GM23338 (cell line): ENCODE measurements at regions not wholly inside any gene's neighbourhood (a gene's known extent, or its start where the extent isn't known, plus 50 kb on each side); places are given as distances from the start of the nearest gene placed in this dataset.

Experiments
- ATAC-seq: fragments of 200-7000 bp; cut with Tn5 transposase; 3 replicates; pipeline ENCODE4 v1.9.1; 2020
- DNase-seq: peaks from one replicate; pipeline ENCODE4 v3.0.0-alpha.2; 2015; ENCODE audit warnings: low spot score
- H2AFZ ChIP-seq: fragments of 200-600 bp; sonication (generic); 2 replicates; pipeline ENCODE4 v1.8.0; 2016; ENCODE audit warnings: antibody characterized with exemption, mild to moderate bottlenecking, moderate library complexity
- H3F3A ChIP-seq: fragments of 200-600 bp; sonication (generic); replicated peaks from 2 replicates; pipeline ENCODE4 v1.8.0; 2017; ENCODE audit warnings: antibody characterized with exemption, mixed run types, low read depth
- H3K27ac ChIP-seq: fragments of 200-600 bp; sonication (generic); 2 replicates; pipeline ENCODE4 v1.6.1; 2016; ENCODE audit warnings: low read depth
- H3K27me3 ChIP-seq: fragments of 200-600 bp; sonication (generic); 2 replicates; pipeline ENCODE4 v1.8.0; 2016; ENCODE audit warnings: mild to moderate bottlenecking, mixed run types, moderate library complexity; ENCODE audit not compliant: insufficient read depth
- H3K36me3 ChIP-seq: fragments of 200-600 bp; sonication (generic); 2 replicates; pipeline ENCODE4 v1.8.0; 2016; ENCODE audit warnings: mild to moderate bottlenecking; ENCODE audit not compliant: insufficient read depth
- H3K4me1 ChIP-seq: fragments of 200-600 bp; sonication (generic); 2 replicates; pipeline ENCODE4 v1.8.0; 2016; ENCODE audit warnings: mild to moderate bottlenecking, moderate library complexity; ENCODE audit not compliant: insufficient read depth
- H3K4me2 ChIP-seq: fragments of 200-600 bp; sonication (generic); 2 replicates; pipeline ENCODE4 v1.7.1; 2017; ENCODE audit warnings: mixed run types
- H3K4me3 ChIP-seq: fragments of 200-600 bp; sonication (generic); 2 replicates; pipeline ENCODE4 v1.6.1; 2016; ENCODE audit warnings: mixed run types
- H3K79me2 ChIP-seq: fragments of 200-600 bp; sonication (generic); replicated peaks from 2 replicates; pipeline ENCODE4 v1.8.0; 2017; ENCODE audit warnings: mild to moderate bottlenecking; ENCODE audit not compliant: insufficient read depth
- H3K9me2 ChIP-seq: fragments of 200-600 bp; sonication (generic); 2 replicates; pipeline ENCODE4 v1.8.0; 2017; ENCODE audit not compliant: insufficient read depth
- H4K20me1 ChIP-seq: fragments of 200-600 bp; sonication (generic); replicated peaks from 2 replicates; pipeline ENCODE4 v1.8.0; 2017; ENCODE audit warnings: mild to moderate bottlenecking; ENCODE audit not compliant: insufficient read depth
- H3K27ac Mint-ChIP-seq: 2 replicates; pipeline ENCODE4 v1.8.0; 2020; ENCODE audit warnings: inconsistent platforms, mild to moderate bottlenecking, moderate library complexity, mixed read lengths
- H3K27me3 Mint-ChIP-seq: 3 replicates; pipeline ENCODE4 v1.8.0; 2022; ENCODE audit warnings: low read depth, mild to moderate bottlenecking, moderate library complexity, mixed read lengths, inconsistent platforms; ENCODE audit not compliant: insufficient read depth, poor library complexity
- H3K36me3 Mint-ChIP-seq: 3 replicates; pipeline ENCODE4 v1.8.0; 2021; ENCODE audit warnings: low read depth, mild to moderate bottlenecking, inconsistent platforms, moderate library complexity, mixed read lengths
- H3K4me1 Mint-ChIP-seq: 3 replicates; pipeline ENCODE4 v1.8.0; 2020; ENCODE audit warnings: mild to moderate bottlenecking, inconsistent platforms, mixed read lengths
- H3K4me3 Mint-ChIP-seq: 3 replicates; pipeline ENCODE4 v1.8.0; 2021; ENCODE audit warnings: moderate library complexity, mild to moderate bottlenecking, inconsistent platforms, mixed read lengths
- H3K9me3 Mint-ChIP-seq: 3 replicates; pipeline ENCODE4 v1.8.0; 2020; ENCODE audit warnings: moderate library complexity, mild to moderate bottlenecking, inconsistent platforms, mixed read lengths
- EZH2 ChIP-seq: fragments of 200-600 bp; sonication (generic); IDR thresholded peaks from one replicate; pipeline ENCODE4 v1.8.0; 2017; ENCODE audit warnings: antibody characterized with exemption, mild to moderate bottlenecking, low read depth; ENCODE audit not compliant: unreplicated experiment
- EZH2phosphoT487 ChIP-seq: fragments of 200-600 bp; sonication (generic); IDR thresholded peaks from one replicate; pipeline ENCODE4 v1.8.1; 2018; ENCODE audit warnings: antibody characterized with exemption; ENCODE audit not compliant: unreplicated experiment
- JUNB ChIP-seq: IDR thresholded peaks from one replicate; pipeline ENCODE4 v1.6.1; 2016; ENCODE audit warnings: antibody characterized with exemption; ENCODE audit not compliant: unreplicated experiment
- POLR2AphosphoS5 ChIP-seq: IDR thresholded peaks from 2 replicates; pipeline ENCODE4 v1.6.1; 2016; ENCODE audit warnings: antibody characterized with exemption, low read depth
- ZNF114 ChIP-seq: fragments of 250-450 bp; sonication (Bioruptor Pico); IDR thresholded peaks from 2 replicates; pipeline ENCODE4 v1.5.0; 2020; ENCODE audit warnings: mild to moderate bottlenecking, moderate library complexity
- TF ChIP-seq, protein P1 (sequence below), 2 experiments: fragments of 200-600 bp in 1 of 2; sonication (generic) in 1 of 2; conservative IDR thresholded peaks; 2 replicates each; pipeline versions ENCODE4 v1.5.1 to v1.6.1; 2016 to 2017; ENCODE audit warnings: antibody characterized with exemption in 2 of 2, low read depth in 2 of 2, mild to moderate bottlenecking in 2 of 2, moderate library complexity in 1 of 2
- TF ChIP-seq, protein P2 (sequence below): IDR thresholded peaks from 2 replicates; pipeline ENCODE4 v1.6.1; 2016; ENCODE audit warnings: antibody characterized with exemption
- TF ChIP-seq, protein P3 (sequence below): IDR thresholded peaks from one replicate; pipeline ENCODE4 v1.6.1; 2018; ENCODE audit warnings: antibody characterized with exemption; ENCODE audit not compliant: unreplicated experiment
- TF ChIP-seq, protein P4 (sequence below): fragments of 250-450 bp; sonication (Bioruptor Pico); IDR thresholded peaks from 2 replicates; pipeline ENCODE4 v1.5.0; 2020; ENCODE audit warnings: mild to moderate bottlenecking, moderate library complexity

DNA sequence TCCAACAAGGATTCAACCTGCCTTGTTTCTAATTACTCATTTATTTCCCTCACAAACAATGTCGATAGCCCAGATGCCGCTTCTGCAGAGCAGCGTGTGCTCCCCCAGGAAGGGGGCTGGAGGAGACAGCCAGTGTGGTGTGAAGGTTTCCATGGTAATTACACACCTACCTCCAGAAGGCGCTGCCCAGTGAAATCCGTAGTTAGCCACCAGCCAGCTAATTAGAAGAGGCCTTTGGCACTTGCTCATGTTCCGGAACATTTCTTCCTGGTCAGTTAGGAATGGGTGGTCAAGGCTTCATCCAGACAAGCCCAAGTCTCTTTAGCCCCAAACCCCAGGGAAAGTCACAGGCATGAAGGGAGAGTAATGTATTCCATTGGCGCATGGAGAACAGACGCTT is 342.5 kb upstream of the C16orf82 start:
- no peak overlapping the region for H2AFZ ChIP-seq
- peaks cover 5% of the 10 kb centered on the region; the same call in 2 of the 3 replicates for H3K36me3 Mint-ChIP-seq
- ATAC-seq (no peak), DNase-seq (no peak)
- peaks cover 2% of the 10 kb centered on the region for H3K27me3 Mint-ChIP-seq
- no peaks in the 10 kb centered on the region for H3K79me2 ChIP-seq
- no peak overlapping the region for H3K4me3 ChIP-seq
- H3K9me2 ChIP-seq, result no peaks in the 10 kb centered on the region
- peaks cover 86% of the 10 kb centered on the region for H3K9me3 Mint-ChIP-seq
- H4K20me1 ChIP-seq, result no peaks in the 10 kb centered on the region
- H3K4me3 Mint-ChIP-seq, result no peak overlapping the region
- no peak overlapping the region for H3K4me2 ChIP-seq
- no peak overlapping the region for H3K27ac Mint-ChIP-seq
- H3K4me1 Mint-ChIP-seq, result no peaks in the 10 kb centered on the region
- no peaks in the 10 kb centered on the region for H3F3A ChIP-seq
- H3K27ac ChIP-seq, result no peak overlapping the region
- H3K36me3 ChIP-seq, result no peaks in the 10 kb centered on the region
- H3K27me3 ChIP-seq, result no peaks in the 10 kb centered on the region
- TF ChIP-seq POLR2AphosphoS5 (no peak), JUNB (no peak), EZH2 (no peak), ZNF114 (CRISPR knock-in tag) (no peak), EZH2phosphoT487 (no peak)
- TF ChIP-seq, protein P1, sequence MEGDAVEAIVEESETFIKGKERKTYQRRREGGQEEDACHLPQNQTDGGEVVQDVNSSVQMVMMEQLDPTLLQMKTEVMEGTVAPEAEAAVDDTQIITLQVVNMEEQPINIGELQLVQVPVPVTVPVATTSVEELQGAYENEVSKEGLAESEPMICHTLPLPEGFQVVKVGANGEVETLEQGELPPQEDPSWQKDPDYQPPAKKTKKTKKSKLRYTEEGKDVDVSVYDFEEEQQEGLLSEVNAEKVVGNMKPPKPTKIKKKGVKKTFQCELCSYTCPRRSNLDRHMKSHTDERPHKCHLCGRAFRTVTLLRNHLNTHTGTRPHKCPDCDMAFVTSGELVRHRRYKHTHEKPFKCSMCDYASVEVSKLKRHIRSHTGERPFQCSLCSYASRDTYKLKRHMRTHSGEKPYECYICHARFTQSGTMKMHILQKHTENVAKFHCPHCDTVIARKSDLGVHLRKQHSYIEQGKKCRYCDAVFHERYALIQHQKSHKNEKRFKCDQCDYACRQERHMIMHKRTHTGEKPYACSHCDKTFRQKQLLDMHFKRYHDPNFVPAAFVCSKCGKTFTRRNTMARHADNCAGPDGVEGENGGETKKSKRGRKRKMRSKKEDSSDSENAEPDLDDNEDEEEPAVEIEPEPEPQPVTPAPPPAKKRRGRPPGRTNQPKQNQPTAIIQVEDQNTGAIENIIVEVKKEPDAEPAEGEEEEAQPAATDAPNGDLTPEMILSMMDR (conservative IDR thresholded peaks at IDR 0.05; ENCODE audit: low read depth in 2 of 2), result no peak
- TF ChIP-seq, protein P2, sequence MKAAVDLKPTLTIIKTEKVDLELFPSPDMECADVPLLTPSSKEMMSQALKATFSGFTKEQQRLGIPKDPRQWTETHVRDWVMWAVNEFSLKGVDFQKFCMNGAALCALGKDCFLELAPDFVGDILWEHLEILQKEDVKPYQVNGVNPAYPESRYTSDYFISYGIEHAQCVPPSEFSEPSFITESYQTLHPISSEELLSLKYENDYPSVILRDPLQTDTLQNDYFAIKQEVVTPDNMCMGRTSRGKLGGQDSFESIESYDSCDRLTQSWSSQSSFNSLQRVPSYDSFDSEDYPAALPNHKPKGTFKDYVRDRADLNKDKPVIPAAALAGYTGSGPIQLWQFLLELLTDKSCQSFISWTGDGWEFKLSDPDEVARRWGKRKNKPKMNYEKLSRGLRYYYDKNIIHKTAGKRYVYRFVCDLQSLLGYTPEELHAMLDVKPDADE, result no peak
- TF ChIP-seq, protein P3, sequence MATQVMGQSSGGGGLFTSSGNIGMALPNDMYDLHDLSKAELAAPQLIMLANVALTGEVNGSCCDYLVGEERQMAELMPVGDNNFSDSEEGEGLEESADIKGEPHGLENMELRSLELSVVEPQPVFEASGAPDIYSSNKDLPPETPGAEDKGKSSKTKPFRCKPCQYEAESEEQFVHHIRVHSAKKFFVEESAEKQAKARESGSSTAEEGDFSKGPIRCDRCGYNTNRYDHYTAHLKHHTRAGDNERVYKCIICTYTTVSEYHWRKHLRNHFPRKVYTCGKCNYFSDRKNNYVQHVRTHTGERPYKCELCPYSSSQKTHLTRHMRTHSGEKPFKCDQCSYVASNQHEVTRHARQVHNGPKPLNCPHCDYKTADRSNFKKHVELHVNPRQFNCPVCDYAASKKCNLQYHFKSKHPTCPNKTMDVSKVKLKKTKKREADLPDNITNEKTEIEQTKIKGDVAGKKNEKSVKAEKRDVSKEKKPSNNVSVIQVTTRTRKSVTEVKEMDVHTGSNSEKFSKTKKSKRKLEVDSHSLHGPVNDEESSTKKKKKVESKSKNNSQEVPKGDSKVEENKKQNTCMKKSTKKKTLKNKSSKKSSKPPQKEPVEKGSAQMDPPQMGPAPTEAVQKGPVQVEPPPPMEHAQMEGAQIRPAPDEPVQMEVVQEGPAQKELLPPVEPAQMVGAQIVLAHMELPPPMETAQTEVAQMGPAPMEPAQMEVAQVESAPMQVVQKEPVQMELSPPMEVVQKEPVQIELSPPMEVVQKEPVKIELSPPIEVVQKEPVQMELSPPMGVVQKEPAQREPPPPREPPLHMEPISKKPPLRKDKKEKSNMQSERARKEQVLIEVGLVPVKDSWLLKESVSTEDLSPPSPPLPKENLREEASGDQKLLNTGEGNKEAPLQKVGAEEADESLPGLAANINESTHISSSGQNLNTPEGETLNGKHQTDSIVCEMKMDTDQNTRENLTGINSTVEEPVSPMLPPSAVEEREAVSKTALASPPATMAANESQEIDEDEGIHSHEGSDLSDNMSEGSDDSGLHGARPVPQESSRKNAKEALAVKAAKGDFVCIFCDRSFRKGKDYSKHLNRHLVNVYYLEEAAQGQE, result no peak
- TF ChIP-seq, protein P4, sequence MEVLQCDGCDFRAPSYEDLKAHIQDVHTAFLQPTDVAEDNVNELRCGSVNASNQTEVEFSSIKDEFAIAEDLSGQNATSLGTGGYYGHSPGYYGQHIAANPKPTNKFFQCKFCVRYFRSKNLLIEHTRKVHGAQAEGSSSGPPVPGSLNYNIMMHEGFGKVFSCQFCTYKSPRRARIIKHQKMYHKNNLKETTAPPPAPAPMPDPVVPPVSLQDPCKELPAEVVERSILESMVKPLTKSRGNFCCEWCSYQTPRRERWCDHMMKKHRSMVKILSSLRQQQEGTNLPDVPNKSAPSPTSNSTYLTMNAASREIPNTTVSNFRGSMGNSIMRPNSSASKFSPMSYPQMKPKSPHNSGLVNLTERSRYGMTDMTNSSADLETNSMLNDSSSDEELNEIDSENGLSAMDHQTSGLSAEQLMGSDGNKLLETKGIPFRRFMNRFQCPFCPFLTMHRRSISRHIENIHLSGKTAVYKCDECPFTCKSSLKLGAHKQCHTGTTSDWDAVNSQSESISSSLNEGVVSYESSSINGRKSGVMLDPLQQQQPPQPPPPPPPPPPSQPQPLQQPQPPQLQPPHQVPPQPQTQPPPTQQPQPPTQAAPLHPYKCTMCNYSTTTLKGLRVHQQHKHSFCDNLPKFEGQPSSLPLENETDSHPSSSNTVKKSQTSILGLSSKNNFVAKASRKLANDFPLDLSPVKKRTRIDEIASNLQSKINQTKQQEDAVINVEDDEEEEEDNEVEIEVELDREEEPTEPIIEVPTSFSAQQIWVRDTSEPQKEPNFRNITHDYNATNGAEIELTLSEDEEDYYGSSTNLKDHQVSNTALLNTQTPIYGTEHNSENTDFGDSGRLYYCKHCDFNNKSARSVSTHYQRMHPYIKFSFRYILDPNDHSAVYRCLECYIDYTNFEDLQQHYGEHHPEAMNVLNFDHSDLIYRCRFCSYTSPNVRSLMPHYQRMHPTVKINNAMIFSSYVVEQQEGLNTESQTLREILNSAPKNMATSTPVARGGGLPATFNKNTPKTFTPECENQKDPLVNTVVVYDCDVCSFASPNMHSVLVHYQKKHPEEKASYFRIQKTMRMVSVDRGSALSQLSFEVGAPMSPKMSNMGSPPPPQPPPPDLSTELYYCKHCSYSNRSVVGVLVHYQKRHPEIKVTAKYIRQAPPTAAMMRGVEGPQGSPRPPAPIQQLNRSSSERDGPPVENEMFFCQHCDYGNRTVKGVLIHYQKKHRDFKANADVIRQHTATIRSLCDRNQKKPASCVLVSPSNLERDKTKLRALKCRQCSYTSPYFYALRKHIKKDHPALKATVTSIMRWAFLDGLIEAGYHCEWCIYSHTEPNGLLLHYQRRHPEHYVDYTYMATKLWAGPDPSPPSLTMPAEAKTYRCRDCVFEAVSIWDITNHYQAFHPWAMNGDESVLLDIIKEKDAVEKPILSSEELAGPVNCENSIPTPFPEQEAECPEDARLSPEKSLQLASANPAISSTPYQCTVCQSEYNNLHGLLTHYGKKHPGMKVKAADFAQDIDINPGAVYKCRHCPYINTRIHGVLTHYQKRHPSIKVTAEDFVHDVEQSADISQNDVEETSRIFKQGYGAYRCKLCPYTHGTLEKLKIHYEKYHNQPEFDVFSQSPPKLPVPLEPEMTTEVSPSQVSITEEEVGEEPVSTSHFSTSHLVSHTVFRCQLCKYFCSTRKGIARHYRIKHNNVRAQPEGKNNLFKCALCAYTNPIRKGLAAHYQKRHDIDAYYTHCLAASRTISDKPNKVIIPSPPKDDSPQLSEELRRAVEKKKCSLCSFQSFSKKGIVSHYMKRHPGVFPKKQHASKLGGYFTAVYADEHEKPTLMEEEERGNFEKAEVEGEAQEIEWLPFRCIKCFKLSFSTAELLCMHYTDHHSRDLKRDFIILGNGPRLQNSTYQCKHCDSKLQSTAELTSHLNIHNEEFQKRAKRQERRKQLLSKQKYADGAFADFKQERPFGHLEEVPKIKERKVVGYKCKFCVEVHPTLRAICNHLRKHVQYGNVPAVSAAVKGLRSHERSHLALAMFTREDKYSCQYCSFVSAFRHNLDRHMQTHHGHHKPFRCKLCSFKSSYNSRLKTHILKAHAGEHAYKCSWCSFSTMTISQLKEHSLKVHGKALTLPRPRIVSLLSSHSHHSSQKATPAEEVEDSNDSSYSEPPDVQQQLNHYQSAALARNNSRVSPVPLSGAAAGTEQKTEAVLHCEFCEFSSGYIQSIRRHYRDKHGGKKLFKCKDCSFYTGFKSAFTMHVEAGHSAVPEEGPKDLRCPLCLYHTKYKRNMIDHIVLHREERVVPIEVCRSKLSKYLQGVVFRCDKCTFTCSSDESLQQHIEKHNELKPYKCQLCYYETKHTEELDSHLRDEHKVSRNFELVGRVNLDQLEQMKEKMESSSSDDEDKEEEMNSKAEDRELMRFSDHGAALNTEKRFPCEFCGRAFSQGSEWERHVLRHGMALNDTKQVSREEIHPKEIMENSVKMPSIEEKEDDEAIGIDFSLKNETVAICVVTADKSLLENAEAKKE (CRISPR knock-in tag), result no peak
- no peaks in the 10 kb centered on the region for H3K4me1 ChIP-seq
